H1 (cell line): ENCODE measurements at regions not wholly inside any gene's neighbourhood (a gene's known extent, or its start where the extent isn't known, plus 50 kb on each side); places are given as distances from the start of the nearest gene placed in this dataset.

Experiments
- BRCA1 ChIP-seq: IDR thresholded peaks from 2 replicates; pipeline ENCODE4 v1.6.1; 2012; ENCODE audit warnings: low read depth, low read length, improper control_type of control experiment
- NANOG ChIP-seq: IDR thresholded peaks from 2 replicates; pipeline ENCODE4 v1.6.1; 2011; ENCODE audit warnings: low read length, low read depth, mild to moderate bottlenecking, inconsistent platforms; ENCODE audit not compliant: insufficient read depth, poor library complexity, severe bottlenecking
- POU5F1 ChIP-seq: IDR thresholded peaks from 2 replicates; pipeline ENCODE4 v1.6.1; 2011; ENCODE audit warnings: low read depth, mild to moderate bottlenecking, low read length, moderate library complexity

DNA sequence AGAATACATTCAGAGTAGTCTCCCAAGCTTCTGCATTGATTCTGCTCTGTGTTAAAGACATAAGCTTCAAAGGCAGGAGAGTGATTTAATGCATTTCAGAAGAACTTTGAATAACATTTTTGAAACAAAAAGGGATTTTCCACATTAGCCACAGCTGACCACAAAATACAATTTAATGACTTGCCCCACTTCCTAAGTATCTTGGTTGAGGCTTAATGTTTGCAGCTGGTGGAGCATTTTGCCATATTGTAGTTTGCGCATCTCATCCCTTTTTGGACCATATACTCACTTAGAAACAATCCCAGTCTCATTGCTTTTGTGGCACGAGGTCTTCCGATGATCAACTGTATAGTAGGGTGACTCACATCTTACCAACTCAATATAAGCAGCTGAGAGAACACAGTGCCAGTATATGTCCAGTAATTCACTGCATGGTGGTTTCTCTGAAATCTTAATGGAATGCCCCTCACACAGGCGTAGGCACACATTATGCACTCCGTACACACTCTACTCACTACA lies 455.8 kb upstream of the PTGER4 start (continued):
- TF ChIP-seq POU5F1 (no peak), NANOG (no peak), BRCA1 (no peak)
